ENCODE measurements at regions not wholly inside any gene's neighbourhood (a gene's known extent, or its start where the extent isn't known, plus 50 kb on each side); places are given as distances from the start of the nearest gene placed in this dataset.

GRCh38 chr5:53366245-53366644 lies 114.2 kb upstream of the FST start:
- no peak for DNase-seq

GRCh38 chr5:53367727-53368126 lies 112.7 kb upstream of the FST start:
- DNase-seq, result no peak

- no peak for DNase-seq
Measured at GRCh38 chr5:53368516-53368915, 111.9 kb upstream of the FST start.

GRCh38 chr5:53368966-53369605 lies 111.3 kb upstream of the FST start:
- DNase-seq, result no peak

- no peak for DNase-seq
Measured at GRCh38 chr5:53369681-53370080, 110.7 kb upstream of the FST start.

- no peak for DNase-seq
Measured at GRCh38 chr5:53373451-53374158, 106.8 kb upstream of the FST start.

GRCh38 chr5:53376853-53377252 lies 103.6 kb upstream of the FST start:
- no peak for DNase-seq

- no peak for DNase-seq
Measured at GRCh38 chr5:53378190-53378589, 102.2 kb upstream of the FST start.

- no peak for DNase-seq
Measured at GRCh38 chr5:53378590-53379247, 101.7 kb upstream of the FST start.

GRCh38 chr5:53386341-53386740 lies 94.1 kb upstream of the FST start:
- DNase-seq, result no peak

GRCh38 chr5:53389093-53389492 lies 91.3 kb upstream of the FST start:
- DNase-seq, result no peak

GRCh38 chr5:53392073-53392472 lies 88.4 kb upstream of the FST start:
- no peak for DNase-seq

GRCh38 chr5:53394808-53395207 lies 85.6 kb upstream of the FST start:
- no peak for DNase-seq

GRCh38 chr5:53397141-53397757 lies 83.2 kb upstream of the FST start:
- no peak for DNase-seq

GRCh38 chr5:53397845-53398244 lies 82.6 kb upstream of the FST start:
- DNase-seq, result no peak

- DNase-seq, result no peak
Measured at GRCh38 chr5:53399926-53400697, 80.3 kb upstream of the FST start.

GRCh38 chr5:53403291-53403690 lies 77.1 kb upstream of the FST start:
- no peak for DNase-seq

GRCh38 chr5:53403758-53404157 lies 76.7 kb upstream of the FST start:
- DNase-seq, result no peak

GRCh38 chr5:53405396-53405795 lies 75.0 kb upstream of the FST start:
- no peak for DNase-seq

GRCh38 chr5:53406630-53407316 lies 73.7 kb upstream of the FST start:
- no peak for DNase-seq

GRCh38 chr5:53407373-53407772 lies 73.1 kb upstream of the FST start:
- DNase-seq, result no peak

- DNase-seq, result no peak
Measured at GRCh38 chr5:53411388-53411787, 69.0 kb upstream of the FST start.
